HT1080 (cell line): ENCODE measurements at regions not wholly inside any gene's neighbourhood (a gene's known extent, or its start where the extent isn't known, plus 50 kb on each side); places are given as distances from the start of the nearest gene placed in this dataset.
"Not testable (repeated sequence)": the region's sequence is repeated elsewhere in the genome, so short reads cannot be mapped to it uniquely, and the experiment has no call there.

Experiments used
- DNase-seq: peaks from one replicate; pipeline ENCODE4 v3.0.0-alpha.2; 2015; ENCODE audit warnings: low read depth

- no peak for DNase-seq
These were observed 149.3 kb downstream of the FBXO4 start for GRCh38 chr5:42074353-42074752.

GRCh38 chr5:42089705-42090104 lies 164.6 kb downstream of the FBXO4 start:
- DNase-seq, result peak; percentile 19

GRCh38 chr5:42090162-42090561 lies 165.1 kb downstream of the FBXO4 start:
- peak; percentile 1 for DNase-seq

- DNase-seq, result not testable (repeated sequence)
These were observed 174.8 kb downstream of the FBXO4 start for GRCh38 chr5:42099846-42100245.

- DNase-seq, result no peak
These were observed 183.4 kb downstream of the FBXO4 start for GRCh38 chr5:42108468-42108867.

GRCh38 chr5:42109006-42109572 lies 184.0 kb downstream of the FBXO4 start:
- no peak for DNase-seq

- DNase-seq, result not testable (repeated sequence)
These were observed 190.6 kb downstream of the FBXO4 start for GRCh38 chr5:42115721-42116120.

- no peak for DNase-seq
These were observed 195.0 kb downstream of the FBXO4 start for GRCh38 chr5:42120070-42120469.

GRCh38 chr5:42121401-42121800 lies 196.3 kb downstream of the FBXO4 start:
- DNase-seq, result no peak

- DNase-seq, result no peak
These were observed 206.0 kb downstream of the FBXO4 start for GRCh38 chr5:42131081-42131480.

GRCh38 chr5:42143361-42143760 lies 218.3 kb downstream of the FBXO4 start:
- DNase-seq, result no peak

GRCh38 chr5:42148813-42149212 lies 223.7 kb downstream of the FBXO4 start:
- DNase-seq, result no peak

GRCh38 chr5:42157215-42157614 lies 232.1 kb downstream of the FBXO4 start:
- DNase-seq, result no peak

GRCh38 chr5:42163083-42163482 lies 238.0 kb downstream of the FBXO4 start:
- DNase-seq, result no peak

- no peak for DNase-seq
These were observed 243.1 kb downstream of the FBXO4 start for GRCh38 chr5:42168091-42168670.

GRCh38 chr5:42176118-42176517 lies 247.1 kb upstream of the GHR start:
- not testable (repeated sequence) for DNase-seq

GRCh38 chr5:42179843-42180242 lies 243.4 kb upstream of the GHR start:
- DNase-seq, result not testable (repeated sequence)

GRCh38 chr5:42216904-42217303 lies 206.3 kb upstream of the GHR start:
- DNase-seq, result no peak

GRCh38 chr5:42217791-42218190 lies 205.4 kb upstream of the GHR start:
- no peak for DNase-seq

GRCh38 chr5:42225009-42225408 lies 198.2 kb upstream of the GHR start:
- no peak for DNase-seq

GRCh38 chr5:42228279-42228678 lies 195.0 kb upstream of the GHR start:
- no peak for DNase-seq

GRCh38 chr5:42230839-42231238 lies 192.4 kb upstream of the GHR start:
- DNase-seq, result no peak

- DNase-seq, result no peak
These were observed 188.0 kb upstream of the GHR start for GRCh38 chr5:42235241-42235640.

- DNase-seq, result peak; percentile 2
These were observed 187.4 kb upstream of the GHR start for GRCh38 chr5:42235837-42236236.
